NCI-H1092 (cell line): ENCODE measurements at regions not wholly inside any gene's neighbourhood (a gene's known extent, or its start where the extent isn't known, plus 50 kb on each side); places are given as distances from the start of the nearest gene placed in this dataset.

Source experiments
- DNase-seq: peaks from one replicate; lab custom pipeline; 2025; lab: John Stamatoyannopoulos, UW

DNA sequence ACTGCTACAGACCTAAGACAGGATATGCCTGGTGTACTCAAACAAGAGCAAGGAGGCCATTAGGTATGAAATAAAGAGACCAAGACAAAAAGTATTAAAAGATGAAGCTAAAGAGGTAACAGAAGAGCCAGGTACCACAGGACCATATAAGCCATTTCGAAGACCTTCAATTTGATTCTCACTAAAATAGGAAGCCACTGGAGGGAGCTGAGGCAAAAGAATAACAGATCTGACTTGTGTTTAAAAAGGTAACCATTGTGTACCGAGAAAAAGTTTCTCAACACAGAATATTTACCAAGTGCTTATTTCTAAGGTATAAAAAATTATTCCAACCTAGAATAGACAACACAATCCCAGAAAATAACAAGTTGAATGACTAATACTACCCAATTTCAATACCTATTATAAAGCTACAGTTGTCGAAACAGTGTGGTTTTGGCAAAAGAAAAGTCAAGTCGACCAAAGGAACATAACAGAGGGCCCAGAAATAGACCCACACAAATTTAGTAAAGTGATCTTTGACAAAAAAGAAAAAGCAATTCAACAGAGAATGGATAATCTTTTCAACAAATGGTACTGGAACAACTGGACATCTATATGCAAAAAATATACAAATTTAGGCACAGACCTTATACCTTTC is 125.3 kb upstream of the DST start:
- DNase-seq, result no peak

GRCh38 chr6:56767435-56767834 is 124.7 kb upstream of the DST start:
- DNase-seq, result no peak

GRCh38 chr6:56766806-56767178 is 124.1 kb upstream of the DST start:
- DNase-seq, result no peak

- DNase-seq, result no peak
Measured at GRCh38 chr6:56766139-56766805, 123.6 kb upstream of the DST start.

DNA sequence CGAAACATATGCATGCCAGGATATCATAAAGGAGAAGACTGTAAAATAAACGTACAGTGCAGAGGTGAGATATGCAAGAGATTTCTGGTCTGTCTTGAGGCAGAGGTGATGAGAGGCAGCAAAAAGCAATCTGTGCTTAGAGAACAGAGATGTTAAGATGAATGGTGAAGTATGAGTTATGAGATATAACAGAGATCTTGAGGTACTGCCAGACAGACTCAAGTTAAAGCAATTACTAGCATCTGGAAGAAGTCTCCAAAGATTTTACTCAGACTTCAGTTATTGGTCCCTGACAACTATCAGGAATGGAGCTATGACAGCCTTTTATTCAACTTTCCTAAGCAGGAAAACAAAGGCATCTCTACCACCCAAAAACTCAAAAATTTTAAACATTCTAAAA is 122.8 kb upstream of the DST start:
- DNase-seq, result no peak

GRCh38 chr6:56764081-56764566 is 121.4 kb upstream of the DST start:
- no peak for DNase-seq

DNA sequence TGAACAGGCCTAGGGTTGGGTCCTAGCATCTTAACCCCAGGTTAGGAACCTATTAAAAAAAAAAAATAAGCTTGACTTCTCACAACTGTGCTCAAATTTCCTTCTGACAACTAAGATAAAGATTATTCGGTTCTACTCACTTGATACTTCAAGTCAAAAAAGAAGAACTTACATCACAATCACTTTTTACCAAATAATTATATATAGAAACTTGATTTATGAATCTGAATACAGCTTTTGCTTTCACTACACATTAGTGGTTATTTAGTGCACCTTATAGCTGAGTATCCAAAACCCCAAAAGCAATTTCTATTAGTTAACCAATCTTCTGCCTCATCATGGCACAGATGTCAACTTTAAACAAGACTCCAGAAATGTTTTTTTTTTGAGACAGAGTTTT is 119.0 kb upstream of the DST start:
- DNase-seq, result no peak

DNA sequence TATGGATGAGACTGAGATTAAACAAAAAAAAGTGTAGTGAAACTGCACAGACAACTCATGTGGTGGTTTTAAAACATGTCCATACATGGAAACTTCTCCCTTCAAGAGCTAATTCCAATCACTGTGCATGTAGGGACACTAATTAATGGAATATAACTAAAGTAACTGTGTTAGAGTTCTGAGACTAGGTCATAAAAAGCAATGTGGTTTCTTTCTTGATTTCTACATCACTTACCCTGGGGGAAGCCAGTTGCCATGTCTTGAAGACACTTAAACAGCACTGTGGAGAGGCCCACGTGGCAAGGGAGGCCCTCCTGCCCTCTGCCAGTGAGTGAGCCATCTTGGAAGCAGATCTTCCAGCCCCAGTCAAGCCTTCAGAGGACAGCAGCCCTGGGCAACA is 118.2 kb upstream of the DST start:
- no peak for DNase-seq

DNA sequence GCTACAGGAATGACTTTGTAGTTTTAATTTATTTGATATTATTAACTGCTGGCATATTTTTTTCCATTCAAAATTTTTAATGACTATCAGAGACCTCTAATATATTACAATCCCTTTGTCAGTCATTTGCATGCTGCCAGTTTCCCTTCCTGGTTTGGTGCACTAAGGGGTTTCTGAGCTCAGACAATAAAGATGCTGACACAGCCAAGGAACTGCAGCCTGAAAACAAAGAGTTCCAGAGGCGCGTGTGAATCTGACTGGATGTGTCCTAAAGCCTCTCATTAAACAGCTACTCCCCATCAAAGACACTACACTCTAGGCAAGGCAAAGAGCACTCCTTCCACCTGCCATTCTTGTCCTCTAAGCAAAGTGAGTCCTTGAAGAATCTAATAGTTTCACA is 116.8 kb upstream of the DST start:
- DNase-seq, result no peak

GRCh38 chr6:56758553-56758952 is 115.9 kb upstream of the DST start:
- no peak for DNase-seq

DNA sequence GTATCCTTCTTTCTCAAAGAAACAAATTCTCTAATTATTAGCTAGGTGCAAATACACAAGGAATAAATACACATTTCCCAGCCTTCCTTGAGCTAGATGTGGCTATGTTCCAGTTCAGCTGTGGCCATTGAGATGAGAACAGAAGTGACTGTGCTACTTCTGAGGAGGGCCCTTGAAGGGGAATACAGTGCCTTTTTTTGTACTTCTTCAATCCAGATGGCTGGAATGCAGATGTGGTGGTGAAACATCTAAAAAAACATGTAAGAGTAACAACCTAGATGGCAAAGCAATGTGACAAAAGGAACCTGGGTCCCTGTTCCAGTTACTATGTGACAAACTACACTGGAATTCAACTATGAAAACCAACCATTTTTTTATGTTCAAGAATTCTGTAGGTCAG is 115.4 kb upstream of the DST start:
- DNase-seq, result no peak

DNA sequence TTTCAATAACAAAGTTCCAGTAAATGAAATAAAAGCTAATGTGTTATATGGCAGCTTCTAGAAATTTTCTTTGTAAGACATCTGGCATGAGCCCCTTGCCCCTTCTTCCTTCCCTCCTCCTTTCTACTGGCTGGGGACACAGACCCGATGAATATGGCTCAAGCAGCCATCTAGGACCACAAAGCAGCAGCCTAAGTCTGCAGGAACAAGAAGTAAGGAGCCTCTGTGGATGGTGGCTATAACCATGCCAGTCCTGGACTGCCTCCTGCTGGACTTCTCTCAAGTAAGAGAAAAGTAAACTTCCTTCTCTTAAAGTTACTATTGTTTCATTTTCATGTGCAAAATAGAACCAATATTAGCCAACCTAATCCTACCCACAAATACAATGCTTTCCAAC is 114.9 kb upstream of the DST start:
- no peak for DNase-seq

DNA sequence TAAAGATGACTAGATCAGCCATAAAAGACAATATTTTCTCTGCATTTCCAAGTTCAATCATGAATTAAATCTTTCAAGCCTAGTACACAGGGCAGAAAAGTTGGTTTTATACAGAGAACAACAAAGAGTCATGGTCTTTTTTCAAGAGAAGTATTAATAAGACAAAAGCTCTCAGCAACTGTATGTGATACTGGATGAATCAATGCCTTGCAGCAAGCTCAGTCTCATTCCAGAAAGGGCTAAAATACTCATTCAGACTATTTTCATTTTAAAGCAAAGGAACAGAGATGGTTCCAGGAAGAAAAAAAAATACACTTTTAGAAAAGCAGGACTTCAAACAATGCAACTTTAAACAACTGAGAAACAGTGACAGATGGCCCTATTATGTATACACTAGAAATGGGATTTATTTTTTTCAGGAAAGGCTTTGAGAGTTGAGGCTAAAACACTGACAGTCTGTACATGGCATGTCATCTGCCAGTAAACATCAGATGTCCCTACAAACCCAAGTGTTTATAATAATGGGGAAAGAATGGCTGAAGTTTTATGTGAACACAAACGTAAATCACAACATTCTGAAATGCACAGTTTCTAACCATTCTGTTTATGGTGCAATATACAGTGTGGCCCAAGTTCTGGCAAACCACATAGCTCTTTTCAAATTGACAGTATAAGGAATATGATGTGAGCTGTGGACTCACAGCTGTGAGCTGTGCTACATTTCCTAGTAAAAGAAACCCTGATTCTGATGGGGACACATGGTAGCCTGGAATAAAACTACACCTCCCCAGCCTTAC is 114.3 kb upstream of the DST start:
- no peak for DNase-seq

DNA sequence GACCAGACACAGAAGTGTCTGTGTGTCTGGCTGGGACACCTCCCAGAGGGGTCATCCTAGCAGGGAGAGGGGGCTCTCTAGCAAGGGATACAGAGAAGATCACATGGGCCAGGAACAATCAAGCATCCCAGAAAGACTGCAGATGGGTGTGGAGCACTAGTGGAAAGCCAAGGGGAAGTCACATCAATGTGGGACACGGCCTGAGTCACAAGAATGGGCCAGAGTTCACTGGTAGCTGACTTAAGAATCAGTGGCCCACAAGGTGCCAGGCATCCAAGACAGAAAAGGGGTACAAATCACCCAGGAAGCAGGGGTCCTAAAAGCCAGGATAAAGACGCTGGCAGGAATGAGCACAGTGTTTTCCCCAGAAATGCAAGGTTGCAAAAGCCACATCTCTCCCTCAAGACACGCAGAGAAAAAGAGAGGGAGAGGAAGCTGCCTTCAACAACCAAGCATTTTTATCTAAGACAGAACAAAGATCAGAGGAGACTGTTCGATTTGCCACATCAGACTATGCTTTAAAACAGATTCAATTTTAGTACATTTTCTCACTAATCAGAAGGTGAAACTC is 113.6 kb upstream of the DST start:
- DNase-seq, result no peak

DNA sequence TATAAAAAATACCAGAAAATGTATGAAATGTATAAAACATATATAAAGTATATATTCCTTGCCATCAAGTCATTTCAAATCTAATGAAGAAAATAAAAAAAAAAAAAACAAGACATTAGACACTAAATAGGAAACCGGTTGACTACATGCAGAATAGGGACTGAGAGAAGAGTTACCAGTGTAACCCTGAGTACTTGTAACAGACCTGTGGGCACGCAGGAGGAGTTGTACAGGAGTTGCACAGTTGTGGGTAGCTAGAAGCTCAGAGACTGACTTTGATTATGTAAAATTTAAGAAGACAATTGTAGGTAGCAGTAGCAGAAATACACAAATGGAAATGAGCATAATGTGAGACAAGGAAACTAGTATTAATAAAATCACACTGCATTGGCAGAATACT is 112.4 kb upstream of the DST start:
- DNase-seq, result no peak

- no peak for DNase-seq
Measured at GRCh38 chr6:56753811-56754210, 111.1 kb upstream of the DST start.

DNA sequence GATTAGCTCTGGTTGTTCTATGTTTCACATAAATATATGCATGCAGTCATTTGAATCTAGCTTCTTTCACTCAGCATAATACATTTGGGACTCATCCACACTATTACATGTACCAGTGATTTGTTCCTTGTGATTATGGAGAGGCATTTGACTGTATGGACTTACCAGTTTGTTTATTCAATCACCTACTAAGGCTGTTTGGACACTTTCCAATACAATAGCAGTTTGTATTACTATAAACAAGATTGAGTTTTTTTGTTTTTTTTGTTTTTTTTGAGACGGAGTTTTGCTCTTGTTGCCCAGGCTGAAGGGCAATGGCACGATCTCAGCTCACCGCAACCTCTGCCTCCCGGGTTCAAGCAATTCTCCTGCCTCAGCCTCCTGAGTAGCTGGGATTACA is 109.8 kb upstream of the DST start:
- no peak for DNase-seq

DNA sequence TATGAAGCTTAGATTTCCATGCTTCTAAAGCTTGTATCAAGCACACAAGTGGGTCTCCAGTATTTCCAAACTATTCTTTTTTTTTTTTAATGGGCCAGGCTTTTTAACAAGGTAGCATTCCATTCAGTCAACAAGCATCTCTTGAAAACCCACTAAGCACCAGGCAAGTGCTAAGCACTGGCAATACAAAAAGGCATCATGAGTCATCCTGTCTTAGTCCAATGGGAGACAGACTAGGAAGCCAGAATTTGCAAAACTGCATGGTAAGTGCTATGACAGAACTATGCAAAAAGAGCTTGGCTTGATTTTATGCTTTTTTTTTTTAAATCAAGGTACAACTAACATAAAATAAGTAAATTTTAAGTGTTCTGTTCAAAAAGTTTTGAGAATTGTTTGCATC is 109.3 kb upstream of the DST start:
- no peak for DNase-seq

DNA sequence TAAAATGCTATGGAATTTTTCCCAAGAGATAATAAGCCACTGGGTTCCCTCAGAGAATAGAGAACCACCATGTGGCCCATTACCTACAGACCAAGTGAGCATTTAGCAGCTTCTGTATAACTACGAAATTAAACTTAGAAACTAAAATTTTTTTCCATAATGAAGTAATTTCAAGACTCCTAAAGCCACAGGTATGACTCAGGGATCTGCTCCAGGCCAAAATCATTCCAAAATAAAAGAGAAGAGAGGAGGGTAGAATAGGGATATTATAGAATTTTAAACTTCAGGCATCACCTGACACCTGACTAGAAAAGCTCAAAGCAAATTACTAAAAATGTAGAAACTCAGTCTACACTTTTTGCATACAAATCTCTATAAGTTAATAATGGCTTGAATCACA is 108.9 kb upstream of the DST start:
- no peak for DNase-seq

DNA sequence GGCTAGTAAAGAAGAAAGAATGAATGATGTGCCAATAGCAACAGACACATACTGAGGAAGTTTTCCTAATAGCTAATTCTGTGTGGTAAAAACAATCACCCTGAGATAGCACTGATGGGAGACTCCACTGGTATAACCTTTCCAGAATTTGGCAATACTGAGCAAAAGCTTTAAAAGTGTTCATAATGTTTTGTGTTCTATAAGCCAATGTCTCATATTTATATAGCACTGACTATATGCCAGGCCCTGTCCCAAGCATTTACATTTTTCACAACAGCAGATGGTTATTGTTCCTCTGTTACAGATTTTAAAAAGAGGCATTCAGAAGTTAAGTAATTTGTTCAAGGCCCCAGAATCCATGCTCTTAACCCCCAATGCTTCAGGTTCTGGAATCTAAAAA is 108.0 kb upstream of the DST start:
- no peak for DNase-seq

GRCh38 chr6:56749632-56750151 is 107.0 kb upstream of the DST start:
- DNase-seq, result no peak

- DNase-seq, result no peak
Measured at GRCh38 chr6:56746767-56747504, 104.2 kb upstream of the DST start.
